EL (cell line): ENCODE measurements at regions not wholly inside any gene's neighbourhood (a gene's known extent, or its start where the extent isn't known, plus 50 kb on each side); places are given as distances from the start of the nearest gene placed in this dataset.
A peak's percentile ranks its signal among the peaks of the same experiment; 100 is the strongest.

Source experiments
- DNase-seq: peaks from one replicate; pipeline ENCODE4 v3.0.0-alpha.2; 2016

- no peak for DNase-seq
These were observed 202.5 kb upstream of the ADRA1B start for GRCh38 chr5:159713773-159714172.

DNA sequence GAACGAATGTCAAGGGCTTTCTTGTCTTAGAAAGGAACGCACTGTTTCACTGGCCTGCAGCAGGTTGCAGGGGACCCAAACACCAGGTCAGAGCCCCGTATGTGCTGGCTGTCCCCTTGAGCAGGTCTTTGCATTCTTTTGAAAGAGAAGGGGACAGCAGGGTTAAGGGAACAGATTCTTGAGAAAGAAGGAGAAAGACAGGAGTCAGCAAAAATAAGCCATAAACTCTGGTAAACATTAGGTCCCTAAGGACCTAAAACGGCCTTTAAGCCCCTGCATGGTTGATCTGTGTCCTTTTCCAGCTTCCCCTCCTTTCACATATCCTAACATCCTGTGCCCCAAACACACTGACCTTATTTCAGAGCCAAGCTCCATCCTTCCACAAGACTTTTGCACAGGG lies 190.8 kb upstream of the ADRA1B start:
- no peak for DNase-seq

DNA sequence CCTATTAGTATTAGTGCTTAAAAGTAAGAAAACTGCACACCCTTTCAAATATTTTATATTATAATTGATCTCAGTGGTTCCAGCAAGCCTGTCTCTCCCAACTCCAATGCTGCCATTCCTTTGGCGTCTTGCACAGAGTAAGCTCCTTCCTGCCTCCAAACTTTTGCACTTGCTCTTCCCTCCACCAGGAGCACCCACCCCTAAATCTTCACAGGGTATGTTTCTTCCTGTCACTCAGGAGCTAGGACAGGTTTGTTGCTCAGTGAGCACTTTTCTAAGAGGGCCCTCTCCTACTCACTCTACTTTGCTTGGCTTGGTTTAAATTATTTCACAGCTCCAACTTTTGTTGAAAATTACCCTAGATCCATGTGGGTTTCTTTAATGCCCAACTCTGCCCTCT lies 189.1 kb upstream of the ADRA1B start:
- no peak for DNase-seq

DNA sequence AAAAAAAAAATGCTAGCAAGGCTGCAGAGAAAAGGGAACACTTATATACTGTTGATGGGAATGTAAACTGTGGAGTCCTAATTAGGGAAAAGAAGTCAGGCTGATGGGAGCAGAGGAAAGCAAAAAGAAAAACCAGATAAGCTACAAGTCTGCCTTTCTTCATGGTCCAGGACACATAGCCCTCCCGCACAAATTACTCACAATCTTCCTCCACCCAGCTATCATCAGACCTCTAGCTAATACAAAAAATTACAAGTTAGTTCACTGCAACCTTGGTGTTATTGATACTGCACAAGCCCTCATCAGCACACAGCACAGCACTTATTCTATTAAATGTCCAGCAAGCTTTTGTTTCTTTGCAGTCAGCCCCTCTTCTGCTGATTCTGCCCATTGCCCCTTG lies 186.0 kb upstream of the ADRA1B start:
- no peak for DNase-seq

- DNase-seq = peak; percentile 50
These were observed 184.1 kb upstream of the ADRA1B start for GRCh38 chr5:159732220-159732619.

GRCh38 chr5:159734366-159734765 lies 181.9 kb upstream of the ADRA1B start:
- DNase-seq = no peak

GRCh38 chr5:159735036-159735435 lies 181.2 kb upstream of the ADRA1B start:
- no peak for DNase-seq

DNA sequence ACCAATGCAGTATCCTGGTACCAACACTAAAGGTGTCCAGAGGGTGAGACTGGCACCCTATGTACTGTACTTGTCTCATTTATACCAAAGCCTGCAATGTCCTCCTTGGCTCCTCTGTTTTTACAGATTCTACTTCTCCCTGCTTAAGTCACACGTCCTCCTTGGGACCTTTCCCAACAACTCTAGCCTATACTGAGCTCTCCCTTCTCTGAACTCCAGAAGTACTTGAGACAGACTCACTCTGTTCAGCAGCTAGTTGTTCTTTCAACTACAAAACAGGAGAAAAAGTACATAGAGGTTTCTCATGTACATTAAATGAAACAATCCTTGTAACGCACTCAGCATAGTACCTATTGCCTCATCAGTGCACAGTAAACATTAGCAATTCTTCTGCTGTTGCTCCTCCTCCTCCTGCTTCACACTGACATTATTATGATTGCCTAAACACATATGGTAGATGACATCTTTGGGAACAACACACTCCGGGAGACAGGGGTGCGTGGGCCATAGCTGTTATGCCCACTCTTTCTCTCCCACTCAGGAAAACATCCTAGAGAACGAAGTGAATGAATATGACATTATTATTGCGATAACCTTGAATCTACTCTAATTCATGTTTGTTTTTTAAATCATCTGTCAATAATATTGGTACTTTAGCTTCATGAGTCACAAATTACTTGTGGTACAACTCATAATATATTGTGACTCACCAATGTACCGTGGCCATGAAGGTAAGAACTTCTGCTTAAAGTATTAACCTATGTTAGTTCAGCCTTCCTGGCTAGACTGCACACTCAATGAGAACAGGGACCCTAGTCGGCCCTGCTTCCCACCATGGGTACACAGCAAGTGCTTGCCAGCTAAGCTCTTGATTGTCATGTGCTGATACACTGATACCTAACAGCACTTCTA lies 180.3 kb upstream of the ADRA1B start:
- no peak for DNase-seq

DNA sequence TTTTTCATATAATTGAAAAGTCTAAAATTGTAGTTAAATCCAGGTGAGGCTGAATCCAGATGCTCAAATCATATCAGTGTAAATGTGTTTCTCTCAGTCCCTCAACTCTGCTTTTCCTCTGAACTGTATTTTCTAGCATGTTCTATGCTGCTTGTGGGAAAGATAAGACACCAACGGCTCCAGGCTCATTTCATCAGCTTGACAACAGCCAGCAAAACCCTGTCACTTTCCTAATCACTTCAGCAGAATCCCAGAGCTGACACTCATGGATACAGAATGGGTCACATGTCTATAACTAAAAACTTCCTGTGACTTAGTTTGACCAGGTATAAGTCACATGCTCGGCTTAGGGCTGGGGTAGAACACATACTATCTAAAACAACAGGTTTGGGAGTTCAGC lies 179.4 kb upstream of the ADRA1B start:
- no peak for DNase-seq

DNA sequence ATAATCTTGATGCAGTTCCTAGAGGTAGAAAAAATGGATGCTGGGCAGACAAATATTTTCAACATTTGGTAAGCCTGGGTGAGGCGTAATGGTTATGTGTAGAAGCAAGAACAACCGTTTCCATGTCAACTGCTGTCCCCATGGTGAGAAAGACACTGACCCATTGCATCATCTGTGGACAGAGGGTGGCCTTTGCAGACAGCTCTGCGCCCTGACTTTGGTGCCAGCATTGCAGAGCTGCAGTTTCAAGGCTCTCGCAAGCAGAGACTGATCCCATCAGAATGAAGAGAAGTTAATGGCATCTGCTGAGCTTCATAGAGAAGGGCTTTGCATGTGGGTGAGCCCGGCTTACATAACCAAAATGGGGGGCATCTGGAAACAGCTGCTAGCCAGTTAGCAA lies 179.0 kb upstream of the ADRA1B start:
- DNase-seq = no peak

DNA sequence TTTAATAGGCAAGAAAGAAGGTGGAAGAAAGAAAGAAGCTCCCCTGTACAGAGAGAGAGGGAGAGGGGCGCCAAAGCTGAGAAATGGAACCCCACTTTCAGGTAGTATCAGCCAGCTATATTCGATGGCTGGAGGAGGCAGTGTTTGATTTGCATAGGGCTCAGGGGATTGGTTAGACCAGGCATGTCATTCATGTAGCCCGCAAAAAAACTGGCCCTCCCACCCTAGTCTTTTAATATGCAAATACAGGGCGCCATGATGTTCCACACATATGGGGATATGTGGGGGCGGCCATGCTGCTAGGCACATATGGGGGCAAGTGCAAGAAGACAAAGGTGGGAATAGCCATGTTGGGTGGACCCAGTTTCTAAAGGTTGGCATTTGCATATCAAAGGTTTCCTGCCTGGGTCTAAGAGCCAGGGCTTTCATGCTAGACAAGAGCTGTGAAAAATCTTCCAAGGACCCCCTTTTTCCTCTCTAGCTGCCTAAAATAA lies 174.4 kb upstream of the ADRA1B start:
- DNase-seq = no peak

DNA sequence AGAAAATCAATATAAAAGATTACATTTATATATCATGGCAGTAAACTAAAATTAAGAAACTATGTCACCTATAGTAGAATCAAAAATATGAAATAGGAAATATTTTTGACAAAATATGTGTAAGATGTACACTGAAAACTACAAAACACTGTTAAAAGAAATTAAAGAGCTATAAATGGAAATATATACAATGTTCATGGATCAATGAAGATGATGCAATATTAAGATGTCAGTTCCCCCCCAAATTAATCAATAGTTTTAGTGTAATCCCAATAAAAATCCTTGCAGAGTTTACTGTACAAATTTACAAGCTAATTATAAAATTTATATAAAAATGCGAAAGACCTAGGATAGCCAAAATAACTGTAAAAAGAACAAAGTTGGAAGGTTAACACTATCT lies 173.0 kb upstream of the ADRA1B start:
- DNase-seq = no peak

- no peak for DNase-seq
These were observed 169.6 kb upstream of the ADRA1B start for GRCh38 chr5:159746707-159747106.

DNA sequence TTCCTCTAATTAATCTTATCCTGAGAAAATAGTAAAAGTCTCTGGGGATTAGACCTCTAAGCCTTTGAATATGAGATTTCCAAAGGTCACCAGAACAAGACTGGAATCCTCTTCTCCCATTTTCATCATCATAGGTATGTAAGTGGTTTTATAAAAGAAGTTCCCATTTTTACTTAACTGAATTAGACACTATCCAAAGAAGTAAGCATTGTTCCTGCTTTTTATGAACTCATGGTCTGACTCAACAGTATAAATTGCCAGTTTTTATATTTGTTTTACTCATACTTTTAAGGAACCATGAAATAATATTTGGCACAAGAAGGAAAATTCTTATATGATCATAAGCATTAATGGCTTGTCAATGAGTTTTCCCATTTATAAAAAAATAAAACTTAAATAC lies 167.1 kb upstream of the ADRA1B start:
- DNase-seq = peak; percentile 43

GRCh38 chr5:159750226-159750625 lies 166.1 kb upstream of the ADRA1B start:
- DNase-seq = no peak

DNA sequence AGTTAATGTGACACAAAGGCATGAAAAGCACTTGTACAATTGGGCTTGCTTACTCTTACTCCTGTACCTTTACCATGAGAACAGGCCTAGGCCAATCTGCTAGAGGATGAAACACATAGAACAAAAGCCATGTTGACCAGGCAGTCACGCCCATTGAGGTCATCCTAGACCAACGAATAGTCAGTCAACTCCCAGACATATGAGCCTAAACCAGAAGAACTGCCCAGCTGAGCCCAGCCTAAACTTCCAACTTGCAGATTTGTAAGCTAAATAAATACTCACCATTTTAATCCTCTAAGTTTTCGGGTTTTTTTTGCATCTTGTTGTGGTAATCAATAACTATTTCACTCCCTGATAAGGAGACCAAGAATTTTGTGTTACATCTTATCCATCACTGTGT lies 164.8 kb upstream of the ADRA1B start:
- DNase-seq = no peak

- peak; percentile 34 for DNase-seq
These were observed 163.5 kb upstream of the ADRA1B start for GRCh38 chr5:159752622-159753275.

- DNase-seq = no peak
These were observed 158.1 kb upstream of the ADRA1B start for GRCh38 chr5:159758189-159758588.

DNA sequence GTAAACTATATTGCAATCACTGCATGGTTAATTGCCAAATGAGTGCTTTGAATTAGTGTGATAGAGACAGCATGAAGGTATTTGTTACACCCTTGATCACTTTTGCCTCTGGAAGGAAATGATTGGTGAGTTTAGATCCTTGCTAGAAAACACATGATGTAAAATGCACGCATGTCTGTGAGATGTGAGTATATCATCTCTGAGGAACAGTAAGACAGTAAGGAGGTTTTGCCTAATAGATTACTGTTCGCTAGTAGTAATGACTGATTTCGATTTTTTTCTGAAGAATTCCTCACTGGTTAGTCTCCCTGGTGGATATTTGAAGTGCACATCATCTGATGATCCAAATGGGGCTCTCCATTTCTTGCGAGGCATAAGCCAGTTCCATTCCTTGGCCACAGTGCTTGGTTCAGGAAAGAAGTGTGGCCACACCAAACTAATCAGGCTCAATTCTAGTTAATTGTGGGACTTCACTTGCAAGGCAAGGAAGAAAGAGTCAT lies 156.4 kb upstream of the ADRA1B start:
- DNase-seq = peak; percentile 45

- no peak for DNase-seq
These were observed 153.4 kb upstream of the ADRA1B start for GRCh38 chr5:159762921-159763320.

- no peak for DNase-seq
These were observed 152.7 kb upstream of the ADRA1B start for GRCh38 chr5:159763562-159763961.

GRCh38 chr5:159764283-159765134 lies 151.8 kb upstream of the ADRA1B start:
- DNase-seq = peak; percentile 96

DNA sequence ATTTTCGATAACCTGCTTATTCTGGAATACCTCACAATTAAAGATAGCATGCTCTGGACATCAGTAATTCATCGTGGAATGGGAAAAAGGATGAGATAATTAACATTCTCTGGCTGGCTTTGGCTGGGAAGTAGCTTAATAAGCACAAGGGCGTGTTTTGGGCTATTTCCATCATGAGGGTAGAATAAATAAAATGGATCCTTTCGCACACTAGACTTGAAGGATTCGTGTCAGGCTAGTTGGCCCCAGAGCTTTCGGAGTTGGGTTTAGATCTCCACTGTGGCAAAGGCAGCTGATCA lies 151.2 kb upstream of the ADRA1B start:
- DNase-seq = no peak
